H54 (cell line): ENCODE measurements at regions not wholly inside any gene's neighbourhood (a gene's known extent, or its start where the extent isn't known, plus 50 kb on each side); places are given as distances from the start of the nearest gene placed in this dataset.

ENCODE experiments used
- DNase-seq: peaks from one replicate; pipeline ENCODE4 v3.0.0; 2011; ENCODE audit warnings: low spot score, mixed read lengths; ENCODE audit not compliant: insufficient read length
- FAIRE-seq: peaks from 3 replicates; lab custom pipeline; 2011; peaks lifted over from hg19 to GRCh38; lab: Jason Lieb, UNC
- POLR2A ChIP-seq: IDR thresholded peaks from 2 replicates; pipeline ENCODE4 v1.6.1; 2011; ENCODE audit warnings: low read depth, mild to moderate bottlenecking, low read length

GRCh38 chr2:2567776-2568175 is 236.7 kb upstream of the MYT1L start:
- FAIRE-seq (no peak), DNase-seq (no peak)
- TF ChIP-seq POLR2A: no peak

DNA sequence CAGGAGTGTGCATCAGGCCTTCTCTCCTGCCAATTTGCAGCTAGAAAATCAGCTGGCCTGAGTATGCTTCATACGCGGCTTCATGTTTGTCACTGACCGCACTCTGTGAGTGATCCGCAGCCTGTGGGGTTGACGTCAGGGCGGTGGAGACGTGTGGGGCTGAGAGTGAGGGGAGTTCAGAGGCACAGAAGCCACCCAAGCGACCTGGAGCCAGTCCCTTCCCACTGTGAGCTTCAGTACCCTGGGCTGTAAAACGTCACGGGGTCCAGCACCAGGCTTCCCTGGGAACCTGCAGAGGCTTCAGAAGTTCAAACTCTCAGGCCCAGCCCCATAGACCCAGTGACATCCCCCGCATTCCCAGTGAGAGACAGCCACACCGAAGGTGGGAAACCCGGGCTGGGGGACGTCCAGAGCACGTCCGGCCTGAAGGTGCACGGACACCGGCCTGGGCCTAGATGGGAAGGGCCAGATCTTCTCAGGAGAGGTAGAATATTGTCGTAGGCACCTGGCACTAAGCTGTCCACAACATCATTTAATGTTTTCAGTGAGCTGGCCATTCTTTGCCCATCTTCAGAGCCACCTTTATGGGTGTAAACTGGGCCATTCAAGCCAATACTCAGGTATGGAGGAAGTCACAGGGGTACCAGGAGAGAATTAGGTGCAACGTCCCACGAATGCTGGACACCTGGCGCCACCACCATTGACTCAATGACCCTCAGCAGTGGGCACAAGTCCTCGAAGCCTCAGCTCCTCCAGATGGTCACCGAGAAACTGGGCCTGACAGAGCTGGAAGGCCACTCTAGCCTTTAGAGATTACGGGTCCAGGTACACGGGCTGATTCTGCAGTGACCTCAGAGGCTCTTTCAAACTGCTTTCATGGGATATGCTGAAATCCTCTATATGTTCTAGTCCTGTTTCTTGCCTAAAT is 235.6 kb upstream of the MYT1L start:
- FAIRE-seq (no peak), DNase-seq (no peak)
- no peak for TF ChIP-seq POLR2A

- FAIRE-seq (no peak), DNase-seq (no peak)
- TF ChIP-seq POLR2A: no peak
Observed at GRCh38 chr2:2565671-2566070, 234.6 kb upstream of the MYT1L start.

- DNase-seq (no peak), FAIRE-seq (no peak)
- TF ChIP-seq POLR2A: no peak
Observed at GRCh38 chr2:2564300-2565078, 233.4 kb upstream of the MYT1L start.

GRCh38 chr2:2563309-2563860 is 232.3 kb upstream of the MYT1L start:
- FAIRE-seq (no peak), DNase-seq (no peak)
- no peak for TF ChIP-seq POLR2A

GRCh38 chr2:2562867-2563266 is 231.8 kb upstream of the MYT1L start:
- FAIRE-seq (no peak), DNase-seq (no peak)
- TF ChIP-seq POLR2A: no peak

DNA sequence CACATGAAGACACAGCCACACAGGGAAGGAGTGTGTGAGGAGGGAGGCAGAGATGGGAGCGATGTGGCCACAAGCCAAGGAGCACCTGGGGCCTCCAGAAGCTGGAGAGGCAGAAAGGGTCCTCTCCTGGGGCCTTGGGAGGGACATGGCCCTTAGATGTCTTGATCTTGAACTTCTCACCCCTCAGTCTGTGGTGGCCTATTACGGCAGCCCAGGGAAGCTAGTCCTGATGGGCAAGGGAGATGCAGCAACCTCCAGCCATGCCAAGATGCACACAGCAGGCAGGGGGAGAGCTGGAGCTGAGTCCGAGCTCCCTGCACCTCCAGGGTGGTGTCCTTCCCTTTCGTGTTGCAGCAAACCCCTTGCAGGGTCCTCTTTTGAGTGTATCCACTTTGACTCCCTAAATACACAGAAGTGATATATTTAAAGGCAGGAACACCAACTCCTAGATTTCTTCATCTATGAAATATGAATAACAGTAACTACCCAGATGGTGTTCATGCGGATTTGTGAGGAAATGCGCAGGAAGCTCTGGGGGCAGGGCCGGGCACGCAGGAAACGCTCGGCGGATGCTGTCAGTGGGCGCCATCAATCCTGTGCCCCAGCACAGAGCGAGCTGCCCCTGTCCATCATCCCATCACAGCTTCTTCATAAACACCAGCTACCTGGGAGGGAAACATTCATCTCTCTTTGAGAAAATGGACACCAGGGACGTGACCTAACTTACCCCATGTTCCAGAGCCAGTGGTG is 230.4 kb upstream of the MYT1L start:
- no peak for FAIRE-seq
- TF ChIP-seq POLR2A: no peak
- no peak for DNase-seq

- no peak for DNase-seq
- FAIRE-seq: no peak
- no peak for TF ChIP-seq POLR2A
Observed at GRCh38 chr2:2560374-2561015, 229.4 kb upstream of the MYT1L start.

- DNase-seq: no peak
- FAIRE-seq: no peak
Observed at GRCh38 chr2:2558476-2558875, 227.4 kb upstream of the MYT1L start.

DNA sequence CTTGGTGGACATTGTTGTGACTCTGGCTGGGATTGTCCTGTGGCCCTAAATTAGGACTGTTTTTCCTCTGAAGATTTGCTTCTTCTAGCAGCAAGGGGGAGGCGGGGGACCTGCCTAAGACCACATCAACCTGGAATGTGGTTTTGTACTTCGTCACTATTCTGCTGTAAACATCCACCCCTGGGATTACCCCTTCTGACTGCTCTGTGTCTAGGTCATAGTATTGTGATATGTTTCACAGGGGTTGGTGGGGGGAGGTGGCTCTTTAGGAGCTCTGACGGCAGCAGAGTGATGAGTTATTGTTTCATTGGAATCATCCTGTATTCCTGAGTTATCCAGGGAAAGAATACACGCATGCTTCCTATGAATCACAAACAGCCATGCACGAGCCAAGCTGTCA is 226.4 kb upstream of the MYT1L start:
- no peak for TF ChIP-seq POLR2A
- no peak for DNase-seq
- FAIRE-seq: no peak

More at GRCh38 chr2:2558476-2558875, 227.4 kb upstream of the MYT1L start:
- no peak for TF ChIP-seq POLR2A

DNA sequence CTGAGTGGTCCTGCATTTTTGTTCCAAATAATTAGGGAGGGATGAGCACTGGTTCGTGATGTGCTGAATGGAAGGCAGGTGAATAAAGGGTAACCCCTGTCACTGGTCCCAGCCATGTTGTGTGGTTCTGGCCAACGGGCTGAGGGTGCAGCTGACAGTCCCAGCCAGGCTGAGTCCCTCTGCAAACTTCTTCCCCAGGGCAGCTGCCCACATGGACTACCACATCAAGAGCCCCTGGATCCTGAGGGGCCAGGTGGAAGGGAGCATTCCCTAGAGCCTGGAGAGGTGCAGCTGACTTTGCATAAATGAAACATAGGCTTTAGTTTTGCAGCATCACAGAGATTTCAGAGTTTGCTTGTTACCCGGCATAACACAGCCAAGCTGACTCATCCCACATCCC is 219.8 kb upstream of the MYT1L start:
- DNase-seq: no peak
- no peak for TF ChIP-seq POLR2A
- FAIRE-seq: no peak

DNA sequence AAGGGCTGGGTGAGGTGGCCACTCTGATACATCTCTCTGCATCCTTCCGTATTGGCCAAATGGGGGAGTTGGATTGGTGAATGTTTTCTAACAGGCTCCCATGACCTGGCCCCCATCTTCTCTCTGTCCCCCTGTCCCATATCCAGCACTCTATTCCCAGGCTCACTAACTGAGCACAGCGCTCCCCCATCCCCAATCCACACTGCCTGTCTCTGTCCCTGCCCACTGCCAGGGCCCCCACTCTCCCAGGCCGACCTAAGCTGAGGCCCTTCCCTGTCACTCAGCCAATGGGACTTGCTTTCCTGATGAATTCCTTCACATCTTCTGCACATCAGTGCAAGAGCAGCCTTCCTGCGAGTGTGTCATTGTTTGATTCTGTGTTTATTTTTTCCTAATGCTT is 216.8 kb upstream of the MYT1L start:
- no peak for FAIRE-seq

DNA sequence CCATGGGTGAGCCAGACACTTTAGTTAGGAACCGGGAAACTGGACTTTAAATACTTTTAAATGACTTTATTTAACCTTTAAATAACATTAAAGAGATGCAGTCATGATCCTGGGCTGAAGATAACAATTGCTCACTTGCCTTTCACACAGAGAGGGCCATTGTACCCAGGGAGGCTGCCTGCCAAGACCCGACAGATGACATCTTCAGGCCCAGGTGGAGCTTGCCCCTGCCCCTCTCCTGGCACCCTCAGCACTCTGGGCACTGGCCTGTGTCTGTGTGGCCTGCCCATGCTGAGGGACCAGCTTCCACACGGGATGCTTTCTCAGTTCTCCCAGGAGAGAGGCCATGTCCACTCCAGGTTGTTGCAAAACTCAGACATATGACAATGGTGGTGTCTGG is 216.4 kb upstream of the MYT1L start:
- no peak for TF ChIP-seq POLR2A
- FAIRE-seq (no peak), DNase-seq (no peak)

More for the DNA sequence above, 216.8 kb upstream of the MYT1L start:
- DNase-seq: no peak
- no peak for TF ChIP-seq POLR2A

- DNase-seq: no peak
- no peak for FAIRE-seq
- no peak for TF ChIP-seq POLR2A
Observed at GRCh38 chr2:2546046-2546445, 215.0 kb upstream of the MYT1L start.
